Glomerular endothelial cell (primary cell): ENCODE measurements at regions not wholly inside any gene's neighbourhood (a gene's known extent, or its start where the extent isn't known, plus 50 kb on each side); places are given as distances from the start of the nearest gene placed in this dataset.

Experiments
- DNase-seq: peaks from one replicate; pipeline ENCODE4 v3.0.0-alpha.2; 2011; ENCODE audit warnings: low read depth, low spot score; ENCODE audit errors: extremely low read depth

DNA sequence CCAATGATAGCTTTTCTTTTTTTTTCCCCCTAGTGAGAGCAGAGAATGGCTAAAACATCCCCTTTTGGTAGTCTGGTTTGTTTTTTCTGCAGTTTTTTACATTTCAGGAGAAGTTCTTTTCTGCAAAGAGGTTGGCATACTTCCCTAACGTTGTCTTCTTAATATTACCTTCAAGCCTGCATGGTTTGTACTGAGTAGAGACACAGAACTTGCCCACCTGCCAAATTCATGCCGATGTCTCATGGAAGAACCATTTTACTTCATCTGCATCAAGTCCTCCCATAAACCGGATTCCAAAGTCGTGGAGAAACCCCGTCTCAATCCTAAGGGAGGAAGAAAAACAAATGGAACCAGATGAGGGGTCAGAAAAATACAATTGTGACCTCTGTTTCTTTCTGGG lies 89.7 kb downstream of the SHOX start:
- DNase-seq, result no peak

DNA sequence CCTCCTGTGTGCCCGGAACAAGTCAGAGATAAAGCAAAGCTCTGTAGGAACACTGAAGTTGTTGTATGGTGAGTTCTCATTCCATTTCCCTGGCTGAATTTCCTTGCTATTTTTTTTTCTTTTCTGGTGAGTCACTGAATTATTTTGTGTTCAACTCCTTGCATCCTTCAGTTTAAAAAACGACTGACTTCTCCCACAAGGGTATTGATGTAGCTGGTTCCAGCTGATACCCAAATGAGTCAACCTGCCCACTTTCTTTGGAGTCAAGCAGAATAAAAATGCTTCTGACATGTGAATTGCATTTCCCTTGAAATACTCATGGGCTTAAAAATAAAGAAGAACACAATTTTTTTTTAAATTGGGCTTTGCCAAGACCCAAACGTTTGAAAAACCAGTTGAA lies 85.5 kb downstream of the SHOX start:
- no peak for DNase-seq

DNA sequence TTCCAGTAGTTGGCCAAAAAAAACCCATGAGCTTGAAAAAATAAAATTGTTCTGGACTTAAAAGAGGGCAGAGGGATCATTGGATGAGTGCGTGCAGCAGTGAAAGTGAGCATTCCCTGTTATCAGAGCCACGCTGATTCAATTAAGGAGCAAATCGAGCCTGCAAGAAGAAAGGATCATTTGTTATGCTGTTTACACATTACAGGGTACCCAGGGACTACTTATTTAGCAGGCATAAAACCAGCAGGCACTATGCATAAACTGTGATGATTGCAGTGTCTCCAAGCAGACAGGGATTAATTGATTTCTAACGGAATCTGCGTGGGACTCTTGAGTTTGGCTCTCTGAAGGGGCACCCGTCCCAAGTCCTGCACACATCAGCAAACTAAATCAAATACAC lies 83.5 kb downstream of the SHOX start:
- DNase-seq, result no peak
